CD4-positive, alpha-beta T cell treated with Interleukin-4 for 1 hour (primary cell): ENCODE measurements at regions not wholly inside any gene's neighbourhood (a gene's known extent, or its start where the extent isn't known, plus 50 kb on each side); places are given as distances from the start of the nearest gene placed in this dataset.

Source experiments
- DNase-seq, 2 donors: peaks; one replicate each; pipeline ENCODE4 v3.0.0-alpha.2; 2020 to 2022

- DNase-seq, result no peak
Observed at GRCh38 chr6:122308074-122308473, 91.4 kb upstream of the HSF2 start.

DNA sequence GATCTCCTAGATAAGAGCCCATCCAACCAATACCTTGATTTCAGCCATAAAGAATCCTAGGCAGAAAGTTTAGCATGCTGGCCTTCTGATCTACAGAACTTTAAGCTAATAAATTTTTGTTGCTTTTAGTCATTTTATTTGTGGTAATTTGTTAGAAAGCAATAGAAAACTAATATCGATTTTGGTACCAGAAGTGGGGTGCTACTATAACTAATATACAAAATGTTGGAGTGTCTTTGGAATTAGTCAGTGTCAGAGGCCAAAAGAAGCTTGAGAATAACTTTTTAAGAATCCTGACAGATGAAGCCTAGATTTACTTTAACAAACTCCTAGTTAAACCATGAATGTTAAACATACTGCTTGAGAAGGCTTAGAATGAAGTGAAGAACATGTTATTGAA, 83.6 kb upstream of the HSF2 start:
- DNase-seq, result no peak

DNA sequence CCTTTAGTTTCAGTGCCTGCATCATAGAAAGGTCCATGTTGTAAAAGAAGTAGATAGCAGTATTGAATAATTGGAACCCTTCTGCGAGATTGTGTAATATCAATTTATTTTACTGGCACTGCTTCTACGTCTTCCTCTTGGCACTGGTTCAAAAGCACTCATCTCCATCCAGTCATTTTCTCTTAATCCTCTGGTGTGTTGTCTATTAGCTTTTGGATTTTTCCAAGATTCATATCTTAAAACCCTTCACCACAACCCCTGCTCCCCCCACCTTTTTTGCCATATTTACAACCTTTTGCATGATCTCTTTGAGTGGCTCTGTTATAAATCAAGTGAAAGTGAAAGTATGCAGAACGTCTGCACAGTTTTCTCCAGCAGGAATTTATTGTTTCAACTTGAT, 76.6 kb upstream of the HSF2 start:
- DNase-seq, result peak in 1 of 2 donors; percentile 17

DNA sequence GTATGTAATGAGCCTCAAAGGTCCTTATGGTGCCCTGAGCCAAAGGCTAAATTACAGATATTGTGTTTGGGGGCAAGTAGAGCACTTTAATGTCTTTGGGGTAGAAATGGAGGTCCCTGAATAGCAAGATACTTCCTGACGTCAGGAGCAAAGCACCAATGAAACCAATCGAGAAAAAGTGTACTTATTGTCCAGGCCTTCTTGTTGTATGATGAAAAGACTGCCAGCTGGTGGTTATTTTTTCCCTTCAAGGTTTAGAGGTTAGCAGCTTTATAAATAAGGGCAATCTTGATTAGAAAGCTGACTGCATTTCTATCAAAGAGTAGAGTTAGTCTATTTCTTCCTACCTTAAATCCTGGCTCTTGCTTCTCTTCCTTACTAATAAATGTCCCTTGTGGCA, 76.1 kb upstream of the HSF2 start:
- DNase-seq, result no peak

DNA sequence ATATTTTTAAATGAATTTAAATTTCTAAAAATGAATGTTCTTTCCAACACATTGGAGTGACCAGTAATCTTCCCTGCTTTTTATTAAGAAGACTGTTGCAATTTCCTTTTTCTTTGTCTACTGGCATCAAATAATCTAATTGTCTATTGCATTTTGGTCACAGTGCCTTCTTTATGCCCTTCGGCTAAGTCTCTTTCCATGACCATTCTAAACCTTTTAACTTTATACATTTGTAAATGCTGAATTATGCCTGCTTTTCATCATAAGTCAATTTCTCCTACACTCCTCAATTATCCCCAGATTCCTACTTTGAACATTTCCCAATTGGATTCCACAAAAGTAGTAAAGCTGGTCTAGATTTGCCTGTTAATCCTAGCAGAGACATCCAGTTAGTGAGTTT, 69.1 kb upstream of the HSF2 start:
- DNase-seq, result no peak

DNA sequence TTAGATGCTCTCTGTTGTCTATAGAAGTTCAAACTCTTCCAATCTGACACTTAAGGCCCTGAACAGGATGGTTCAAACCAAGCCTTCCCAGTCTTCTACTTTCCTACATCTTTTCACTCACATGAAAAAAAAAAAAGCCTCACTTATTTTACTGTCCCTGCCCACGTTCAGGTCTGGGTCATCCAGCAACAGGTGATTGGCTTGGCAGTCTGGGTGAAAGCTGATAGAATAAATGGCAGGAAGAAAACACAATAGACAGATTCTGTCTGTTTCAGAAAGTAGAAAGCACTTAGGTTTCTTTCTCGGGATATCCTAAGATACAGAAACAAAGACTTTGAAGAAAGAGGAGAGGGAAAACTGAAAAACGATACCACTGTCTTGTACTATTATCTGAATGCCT, 61.8 kb upstream of the HSF2 start:
- no peak for DNase-seq

DNA sequence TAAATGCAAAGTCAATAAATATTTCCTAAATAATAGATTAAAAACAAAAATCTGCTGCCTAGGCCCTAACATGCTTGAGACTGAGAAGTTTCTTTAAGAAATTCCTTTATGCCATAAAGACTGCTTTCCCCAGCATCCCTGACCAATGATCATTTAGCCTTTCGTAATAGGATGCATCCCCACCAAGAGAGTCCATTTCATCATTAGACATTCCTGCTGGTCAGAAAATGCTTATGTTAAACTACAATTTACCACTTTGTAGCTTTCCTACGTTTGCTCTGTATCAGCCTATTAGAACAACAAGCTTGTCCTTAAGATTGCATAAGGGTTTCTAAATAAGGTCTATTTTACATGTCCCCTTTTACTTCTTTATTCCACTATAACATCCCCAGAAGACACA, 59.8 kb upstream of the HSF2 start:
- no peak for DNase-seq

GRCh38 chr6:122347280-122347679, 52.2 kb upstream of the HSF2 start:
- no peak for DNase-seq

GRCh38 chr6:122347751-122348150, 51.7 kb upstream of the HSF2 start:
- DNase-seq, result no peak
